ENCODE measurements at regions not wholly inside any gene's neighbourhood (a gene's known extent, or its start where the extent isn't known, plus 50 kb on each side); places are given as distances from the start of the nearest gene placed in this dataset.
"Not testable (repeated sequence)": the region's sequence is repeated elsewhere in the genome, so short reads cannot be mapped to it uniquely, and the experiment has no call there.

DNA sequence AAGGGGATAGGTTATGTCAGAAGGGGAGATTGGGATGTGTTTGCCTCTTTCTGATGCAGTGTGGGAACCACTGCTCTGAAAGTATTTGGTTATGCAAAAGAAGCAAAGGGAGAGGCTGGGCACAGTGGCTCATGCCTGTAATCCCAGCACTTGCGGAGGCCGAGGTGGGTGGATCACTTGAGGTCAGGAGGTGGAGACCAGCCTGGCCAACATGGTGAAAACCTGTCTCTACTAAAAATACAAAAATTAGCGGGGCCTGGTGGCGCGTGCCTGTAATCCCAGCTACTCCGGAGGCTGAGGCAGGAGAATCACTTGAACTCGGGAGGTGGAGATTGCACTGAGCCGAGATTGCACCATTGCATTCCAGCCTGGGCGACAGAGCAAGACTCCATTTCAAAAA lies 87.0 kb downstream of the ARRDC3 start:
- not testable (repeated sequence) for DNase-seq; H3K27me3 ChIP-seq (ENCODE audit: control insufficient read depth, insufficient read depth, low read length); H3K36me3 Mint-ChIP-seq; ATAC-seq (ENCODE audit: low read depth in 2 of 2); H3K9me3 ChIP-seq (ENCODE audit: control insufficient read depth in 2 of 2, low read length in 2 of 2); H3K36me3 ChIP-seq (ENCODE audit: control insufficient read depth, insufficient read depth, low read length); H3K9me3 Mint-ChIP-seq; H3K4me3 Mint-ChIP-seq; H3K4me3 ChIP-seq (ENCODE audit: low read depth, low read length); H3K4me1 Mint-ChIP-seq; H3K27ac ChIP-seq (ENCODE audit: insufficient read depth, low read length, poor library complexity, severe bottlenecking); H3K4me1 ChIP-seq (ENCODE audit: control insufficient read depth, insufficient read depth, low read length, poor library complexity, severe bottlenecking); H3K27me3 Mint-ChIP-seq
- peak overlapping the region in 1 of 3 donors; percentile 64 for H3K27ac Mint-ChIP-seq

GRCh38 chr5:91293131-91293530 lies 90.0 kb downstream of the ARRDC3 start:
- H3K27me3 ChIP-seq (ENCODE audit: control insufficient read depth, insufficient read depth, low read length), result no peaks in the 10 kb centered on the region
- H3K9me3 ChIP-seq (ENCODE audit: control insufficient read depth in 2 of 2, low read length in 2 of 2), result no peaks in the 10 kb centered on the region
- no peak overlapping the region for H3K4me3 ChIP-seq (ENCODE audit: low read depth, low read length)
- no peaks in the 10 kb centered on the region for H3K9me3 Mint-ChIP-seq
- no peak overlapping the region for H3K4me3 Mint-ChIP-seq
- no peaks in the 10 kb centered on the region for H3K36me3 Mint-ChIP-seq
- no peaks in the 10 kb centered on the region for H3K27me3 Mint-ChIP-seq
- ATAC-seq (ENCODE audit: low read depth in 2 of 2) (no peak), DNase-seq (no peak)
- H3K4me1 ChIP-seq (ENCODE audit: control insufficient read depth, insufficient read depth, low read length, poor library complexity, severe bottlenecking), result no peaks in the 10 kb centered on the region
- peaks cover 0 to 4% (median 3%) of the 10 kb centered on the region in 4 donors for H3K4me1 Mint-ChIP-seq
- no peak overlapping the region for H3K27ac Mint-ChIP-seq
- no peak overlapping the region for H3K27ac ChIP-seq (ENCODE audit: insufficient read depth, low read length, poor library complexity, severe bottlenecking)
- H3K36me3 ChIP-seq (ENCODE audit: control insufficient read depth, insufficient read depth, low read length), result no peaks in the 10 kb centered on the region

GRCh38 chr5:91291628-91292569 lies 91.2 kb downstream of the ARRDC3 start:
- DNase-seq (peak in 1 of 3 donors; percentile 46), ATAC-seq (ENCODE audit: low read depth in 2 of 2) (peak in 1 of 2 donors; percentile 50)
- H3K9me3 Mint-ChIP-seq, result no peaks in the 10 kb centered on the region
- peaks cover 0 to 4% (median 3%) of the 10 kb centered on the region in 4 donors for H3K4me1 Mint-ChIP-seq
- no peak overlapping the region for H3K4me3 Mint-ChIP-seq
- peak overlapping the region in 1 of 3 donors; percentile 28 for H3K27ac Mint-ChIP-seq
- no peaks in the 10 kb centered on the region for H3K4me1 ChIP-seq (ENCODE audit: control insufficient read depth, insufficient read depth, low read length, poor library complexity, severe bottlenecking)
- H3K36me3 ChIP-seq (ENCODE audit: control insufficient read depth, insufficient read depth, low read length), result no peaks in the 10 kb centered on the region
- no peak overlapping the region for H3K27ac ChIP-seq (ENCODE audit: insufficient read depth, low read length, poor library complexity, severe bottlenecking)
- H3K27me3 ChIP-seq (ENCODE audit: control insufficient read depth, insufficient read depth, low read length), result no peaks in the 10 kb centered on the region
- no peaks in the 10 kb centered on the region for H3K9me3 ChIP-seq (ENCODE audit: control insufficient read depth in 2 of 2, low read length in 2 of 2)
- no peaks in the 10 kb centered on the region for H3K36me3 Mint-ChIP-seq
- H3K4me3 ChIP-seq (ENCODE audit: low read depth, low read length), result no peak overlapping the region
- no peaks in the 10 kb centered on the region for H3K27me3 Mint-ChIP-seq

- H3K27me3 Mint-ChIP-seq, result no peaks in the 10 kb centered on the region
- no peak for ATAC-seq (ENCODE audit: low read depth in 2 of 2)
- Histone ChIP-seq H3K9me3 (ENCODE audit: control insufficient read depth in 2 of 2, low read length in 2 of 2) (no peaks in the 10 kb centered on the region), H3K27ac (ENCODE audit: insufficient read depth, low read length, poor library complexity, severe bottlenecking) (no peak overlapping the region), H3K4me3 (ENCODE audit: low read depth, low read length) (no peak overlapping the region), H3K36me3 (ENCODE audit: control insufficient read depth, insufficient read depth, low read length) (no peaks in the 10 kb centered on the region), H3K4me1 (ENCODE audit: control insufficient read depth, insufficient read depth, low read length, poor library complexity, severe bottlenecking) (no peaks in the 10 kb centered on the region), H3K27me3 (ENCODE audit: control insufficient read depth, insufficient read depth, low read length) (no peaks in the 10 kb centered on the region)
- peaks cover 0 to 13% (median 7%) of the 10 kb centered on the region in 4 donors for H3K4me1 Mint-ChIP-seq
- H3K36me3 Mint-ChIP-seq, result no peaks in the 10 kb centered on the region
- H3K4me3 Mint-ChIP-seq, result no peak overlapping the region
- no peak overlapping the region for H3K27ac Mint-ChIP-seq
- peaks cover 0 to 2% (median 0%) of the 10 kb centered on the region in 7 donors for H3K9me3 Mint-ChIP-seq
- DNase-seq, result no peak
These were observed 94.8 kb downstream of the ARRDC3 start for GRCh38 chr5:91288118-91288916.

DNA sequence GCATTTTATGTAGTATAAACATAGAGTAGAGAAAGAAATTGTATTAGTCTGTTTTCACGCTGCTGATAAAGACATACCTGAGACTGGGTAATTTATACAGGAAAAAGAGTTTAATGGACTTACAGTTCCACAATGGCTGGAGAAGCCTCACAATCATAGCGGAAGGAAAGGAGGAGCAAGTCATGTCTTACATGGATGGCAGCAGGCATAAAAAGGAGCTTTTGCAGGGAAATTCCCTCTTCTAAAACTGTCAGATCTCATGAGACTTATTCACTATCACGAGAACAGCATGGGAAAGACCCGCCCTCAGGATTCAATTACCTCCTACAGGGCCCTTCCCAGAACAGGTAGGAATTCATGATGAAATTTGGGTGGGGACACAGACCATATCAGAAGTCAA lies 98.1 kb downstream of the ARRDC3 start:
- not testable (repeated sequence) for H3K27ac Mint-ChIP-seq; H3K27ac ChIP-seq (ENCODE audit: insufficient read depth, low read length, poor library complexity, severe bottlenecking); H3K9me3 Mint-ChIP-seq; H3K4me3 ChIP-seq (ENCODE audit: low read depth, low read length); DNase-seq; H3K36me3 Mint-ChIP-seq; H3K36me3 ChIP-seq (ENCODE audit: control insufficient read depth, insufficient read depth, low read length); H3K27me3 ChIP-seq (ENCODE audit: control insufficient read depth, insufficient read depth, low read length); H3K27me3 Mint-ChIP-seq; ATAC-seq (ENCODE audit: low read depth in 2 of 2); H3K4me1 ChIP-seq (ENCODE audit: control insufficient read depth, insufficient read depth, low read length, poor library complexity, severe bottlenecking); H3K9me3 ChIP-seq (ENCODE audit: control insufficient read depth in 2 of 2, low read length in 2 of 2); H3K4me3 Mint-ChIP-seq
- H3K4me1 Mint-ChIP-seq, result peaks cover 5 to 22% (median 17%) of the 10 kb centered on the region in 4 donors

GRCh38 chr5:91283899-91284298 lies 99.2 kb downstream of the ARRDC3 start:
- no peaks in the 10 kb centered on the region for H3K9me3 ChIP-seq (ENCODE audit: control insufficient read depth in 2 of 2, low read length in 2 of 2)
- Mint-ChIP-seq H3K27me3 (no peaks in the 10 kb centered on the region), H3K9me3 (peaks cover 0 to 5% (median 0%) of the 10 kb centered on the region in 7 donors), H3K4me3 (peak overlapping the region in 1 of 4 donors; percentile 1), H3K36me3 (no peaks in the 10 kb centered on the region), H3K4me1 (peaks cover 5 to 28% (median 24%) of the 10 kb centered on the region in 4 donors), H3K27ac (no peak overlapping the region)
- H3K27me3 ChIP-seq (ENCODE audit: control insufficient read depth, insufficient read depth, low read length), result no peaks in the 10 kb centered on the region
- no peak for ATAC-seq (ENCODE audit: low read depth in 2 of 2)
- H3K36me3 ChIP-seq (ENCODE audit: control insufficient read depth, insufficient read depth, low read length), result no peaks in the 10 kb centered on the region
- H3K4me1 ChIP-seq (ENCODE audit: control insufficient read depth, insufficient read depth, low read length, poor library complexity, severe bottlenecking), result peaks cover 17% of the 10 kb centered on the region
- no peak overlapping the region for H3K4me3 ChIP-seq (ENCODE audit: low read depth, low read length)
- H3K27ac ChIP-seq (ENCODE audit: insufficient read depth, low read length, poor library complexity, severe bottlenecking), result no peak overlapping the region
- DNase-seq, result no peak

DNA sequence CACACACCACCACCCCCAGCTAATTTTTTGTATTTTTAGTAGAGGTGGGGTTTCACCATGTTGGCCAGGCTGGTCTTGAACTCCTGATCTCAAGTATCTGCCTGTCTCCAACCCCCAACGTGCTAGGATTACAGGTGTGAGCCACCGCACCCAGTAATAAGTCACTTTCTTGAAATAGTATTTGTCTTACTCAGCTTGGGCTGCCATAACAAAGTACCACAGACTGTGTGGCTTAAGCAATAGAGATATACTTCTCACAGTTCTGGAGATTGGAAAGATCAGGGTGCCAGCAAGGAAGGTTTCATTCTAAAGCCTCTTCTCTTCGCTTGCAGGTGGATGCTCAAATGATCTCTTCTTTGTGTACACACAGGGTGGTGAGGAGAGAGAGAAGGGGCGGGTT lies 99.8 kb downstream of the ARRDC3 start:
- Mint-ChIP-seq H3K4me3 (peak overlapping the region in 1 of 4 donors; percentile 1), H3K27me3 (no peaks in the 10 kb centered on the region), H3K36me3 (no peaks in the 10 kb centered on the region), H3K4me1 (peaks cover 5 to 28% (median 24%) of the 10 kb centered on the region in 4 donors), H3K9me3 (peaks cover 0 to 5% (median 0%) of the 10 kb centered on the region in 7 donors), H3K27ac (peak overlapping the region in 1 of 3 donors; percentile 72)
- no peaks in the 10 kb centered on the region for H3K36me3 ChIP-seq (ENCODE audit: control insufficient read depth, insufficient read depth, low read length)
- no peak for ATAC-seq (ENCODE audit: low read depth in 2 of 2)
- DNase-seq, result no peak
- no peak overlapping the region for H3K27ac ChIP-seq (ENCODE audit: insufficient read depth, low read length, poor library complexity, severe bottlenecking)
- no peaks in the 10 kb centered on the region for H3K27me3 ChIP-seq (ENCODE audit: control insufficient read depth, insufficient read depth, low read length)
- H3K4me3 ChIP-seq (ENCODE audit: low read depth, low read length), result no peak overlapping the region
- H3K4me1 ChIP-seq (ENCODE audit: control insufficient read depth, insufficient read depth, low read length, poor library complexity, severe bottlenecking), result peaks cover 17% of the 10 kb centered on the region
- no peaks in the 10 kb centered on the region for H3K9me3 ChIP-seq (ENCODE audit: control insufficient read depth in 2 of 2, low read length in 2 of 2)

Data from CD4-positive, CD25-positive, alpha-beta regulatory T cell (primary cell).